ENCODE measurements at regions not wholly inside any gene's neighbourhood (a gene's known extent, or its start where the extent isn't known, plus 50 kb on each side); places are given as distances from the start of the nearest gene placed in this dataset.

- Histone ChIP-seq H3K36me3 (no peaks in the 10 kb centered on the region), H3K4me3 (no peak overlapping the region), H3K9me3 (no peaks in the 10 kb centered on the region), H3K4me1 (replicated peaks) (no peaks in the 10 kb centered on the region), H3K27me3 (replicated peaks; ENCODE audit: insufficient read depth) (no peaks in the 10 kb centered on the region), H3K27ac (no peak overlapping the region)
- DNase-seq (ENCODE audit: low spot score): no peak
- no peak for TF ChIP-seq POLR2A (IDR thresholded peaks at IDR 0.05)
- no peak for TF ChIP-seq POLR2AphosphoS5 (IDR thresholded peaks at IDR 0.05)
- TF ChIP-seq CTCF (IDR thresholded peaks at IDR 0.05): no peak
- intact Hi-C loops (cut with DNase I): no loop called here
These were observed 94.8 kb upstream of the COL5A2 start for GRCh38 chr2:189274361-189274760.

DNA sequence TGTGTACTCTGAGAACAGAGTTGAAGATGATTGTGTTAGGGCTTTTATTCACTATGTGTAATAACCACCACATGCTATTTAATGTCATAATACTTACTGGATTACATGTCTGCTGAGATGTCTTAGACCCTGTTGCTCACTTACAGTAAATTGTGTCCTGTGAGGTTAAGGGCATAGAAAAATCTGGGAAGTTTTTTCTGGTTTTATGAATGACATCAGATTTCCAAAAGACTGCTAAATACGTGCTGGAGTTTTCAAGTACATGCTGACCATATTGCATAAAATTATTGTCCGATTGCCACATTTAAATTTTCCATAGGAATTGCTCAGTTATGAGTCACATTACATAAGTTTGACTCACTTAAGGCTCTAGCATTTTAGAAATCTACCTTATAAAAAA is 96.7 kb upstream of the COL5A2 start:
- Histone ChIP-seq H3K9me3 (no peaks in the 10 kb centered on the region), H3K4me3 (no peak overlapping the region), H3K27me3 (replicated peaks; ENCODE audit: insufficient read depth) (no peaks in the 10 kb centered on the region), H3K27ac (no peak overlapping the region), H3K4me1 (replicated peaks) (no peaks in the 10 kb centered on the region), H3K36me3 (no peaks in the 10 kb centered on the region)
- intact Hi-C loops (cut with DNase I): no loop called here
- 83% methylated on average over 2 of the region's 2 CpGs for WGBS
- no peak for TF ChIP-seq POLR2AphosphoS5 (IDR thresholded peaks at IDR 0.05)
- TF ChIP-seq POLR2A (IDR thresholded peaks at IDR 0.05): no peak
- TF ChIP-seq CTCF (IDR thresholded peaks at IDR 0.05): no peak
- DNase-seq (ENCODE audit: low spot score): no peak

DNA sequence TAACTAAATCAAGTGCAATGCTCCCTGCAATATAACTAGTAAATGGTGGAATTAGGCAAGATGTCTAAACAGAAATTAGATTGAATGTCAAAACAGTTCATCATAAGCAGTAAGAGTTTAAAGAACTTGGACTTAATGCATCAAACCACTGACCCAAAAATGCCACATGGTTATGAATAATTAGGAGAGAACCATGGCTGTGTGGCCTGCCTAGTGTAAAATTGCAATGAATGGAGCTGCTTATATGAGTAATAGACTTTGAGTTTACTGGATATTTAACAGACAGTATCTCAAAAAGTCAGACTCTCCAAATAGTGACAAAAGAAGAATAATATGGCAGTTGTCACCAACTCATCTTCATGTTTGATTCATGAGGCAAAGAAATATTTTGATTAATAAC is 101.6 kb upstream of the COL5A2 start:
- intact Hi-C loops (cut with DNase I): no loop called here
- H3K27me3 ChIP-seq (replicated peaks; ENCODE audit: insufficient read depth): no peaks in the 10 kb centered on the region

DNA sequence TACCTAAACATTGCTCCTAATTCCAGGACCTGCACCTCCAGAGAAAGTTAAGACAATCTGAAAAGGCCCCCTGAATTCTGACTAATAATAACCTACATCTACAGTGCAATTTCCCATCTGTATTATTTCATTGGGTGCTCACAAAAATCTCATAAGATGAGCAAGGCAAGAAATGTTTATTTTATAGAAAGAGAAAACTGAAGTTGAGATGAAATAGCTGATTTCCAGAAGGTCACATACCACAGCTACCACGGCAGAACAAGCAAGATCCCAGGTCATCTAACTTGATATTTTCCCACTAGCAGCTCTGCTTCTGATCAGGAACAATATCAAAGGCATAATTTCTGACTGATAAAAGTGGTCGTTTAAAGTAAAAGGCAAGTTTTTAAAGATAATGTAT is 105.8 kb upstream of the COL5A2 start:
- 57% methylated on average over 2 of the region's 2 CpGs for WGBS
- Histone ChIP-seq H3K9me3 (no peaks in the 10 kb centered on the region), H3K27me3 (replicated peaks; ENCODE audit: insufficient read depth) (no peaks in the 10 kb centered on the region), H3K4me3 (no peak overlapping the region), H3K36me3 (no peaks in the 10 kb centered on the region), H3K4me1 (replicated peaks) (no peaks in the 10 kb centered on the region), H3K27ac (no peak overlapping the region)
- TF ChIP-seq POLR2AphosphoS5 (IDR thresholded peaks at IDR 0.05) (no peak), CTCF (IDR thresholded peaks at IDR 0.05) (no peak), POLR2A (IDR thresholded peaks at IDR 0.05) (no peak)
- no peak for DNase-seq (ENCODE audit: low spot score)
- intact Hi-C loops (cut with DNase I): loop anchor here (5.0 kb wide), 1 partner anchor 168 kb away; no protein-coding TSS in a partner anchor

More for the DNA sequence above, 101.6 kb upstream of the COL5A2 start:
- DNase-seq (ENCODE audit: low spot score): no peak
- TF ChIP-seq POLR2A (IDR thresholded peaks at IDR 0.05) (no peak), POLR2AphosphoS5 (IDR thresholded peaks at IDR 0.05) (no peak), CTCF (IDR thresholded peaks at IDR 0.05) (no peak)
- Histone ChIP-seq H3K4me3 (no peak overlapping the region), H3K4me1 (replicated peaks) (no peaks in the 10 kb centered on the region), H3K27ac (no peak overlapping the region), H3K36me3 (no peaks in the 10 kb centered on the region), H3K9me3 (no peaks in the 10 kb centered on the region)

DNA sequence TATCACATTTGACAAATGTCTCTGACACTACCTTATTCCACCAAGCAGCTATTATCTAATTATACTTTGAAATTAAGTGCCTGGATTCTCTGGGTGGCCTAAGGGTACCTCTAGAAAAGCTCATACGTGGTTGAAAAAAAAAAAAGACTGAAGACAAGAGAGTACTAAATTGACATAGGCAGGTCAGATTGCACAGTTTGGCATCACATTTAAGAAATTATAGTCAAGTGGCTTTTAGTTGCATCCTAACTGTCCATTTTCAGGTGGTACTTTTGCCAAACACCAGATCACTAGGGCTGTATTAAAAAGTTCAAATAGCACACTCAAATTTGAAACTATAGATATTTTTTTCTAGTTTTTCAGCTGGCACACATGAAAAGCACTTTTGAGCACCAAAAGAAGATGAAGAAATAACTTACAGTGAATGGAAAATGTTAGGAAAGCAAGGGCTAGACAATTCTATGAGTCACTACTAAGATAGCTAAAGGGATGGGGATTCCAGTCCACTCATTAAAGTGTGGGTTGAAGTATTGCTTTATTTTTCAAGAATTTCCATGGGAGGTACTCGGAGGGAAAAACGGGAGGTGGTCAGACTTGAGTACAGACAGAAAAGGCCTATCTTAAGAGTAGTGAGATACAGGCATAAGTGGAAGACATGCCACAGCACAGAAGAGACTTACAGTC is 106.5 kb upstream of the COL5A2 start:
- Histone ChIP-seq H3K27ac (no peak overlapping the region), H3K4me3 (no peak overlapping the region), H3K4me1 (replicated peaks) (no peaks in the 10 kb centered on the region), H3K27me3 (replicated peaks; ENCODE audit: insufficient read depth) (no peaks in the 10 kb centered on the region), H3K9me3 (no peaks in the 10 kb centered on the region), H3K36me3 (no peaks in the 10 kb centered on the region)
- TF ChIP-seq CTCF (IDR thresholded peaks at IDR 0.05): no peak
- no peak for TF ChIP-seq POLR2A (IDR thresholded peaks at IDR 0.05)
- TF ChIP-seq POLR2AphosphoS5 (IDR thresholded peaks at IDR 0.05): no peak
- intact Hi-C loops (cut with DNase I): loop anchor here (5.0 kb wide), 1 partner anchor 169 kb away; no protein-coding TSS in a partner anchor
- 54% methylated on average over 3 of the region's 3 CpGs for WGBS
- DNase-seq (ENCODE audit: low spot score): no peak
